ENCODE measurements at regions not wholly inside any gene's neighbourhood (a gene's known extent, or its start where the extent isn't known, plus 50 kb on each side); places are given as distances from the start of the nearest gene placed in this dataset.
A peak's percentile ranks its signal among the peaks of the same experiment; 100 is the strongest.

- Histone ChIP-seq H4K8ac (ENCODE audit: extremely low read depth, insufficient read depth, low read length) (no peak overlapping the region), H4K5ac (ENCODE audit: insufficient read length, low read depth, low read length) (no peak overlapping the region), H3K79me1 (ENCODE audit: low read depth, low read length) (no peaks in the 10 kb centered on the region), H3K56ac (replicated peaks; ENCODE audit: insufficient read length, low read depth, low read length) (no peak overlapping the region), H3K36me3 (ENCODE audit: control insufficient read depth in 2 of 4, insufficient read depth in 4 of 4, low read length in 3 of 4) (no peaks in the 10 kb centered on the region), H3K23me2 (ENCODE audit: low read depth, low read length) (no peaks in the 10 kb centered on the region), H2BK5ac (ENCODE audit: low read depth, low read length) (no peak overlapping the region), H3K27me3 (replicated peaks in 1 of 4; ENCODE audit: control insufficient read depth in 3 of 4, extremely low read depth in 1 of 4, insufficient read depth in 3 of 4, low read length in 3 of 4) (no peaks in the 10 kb centered on the region), H3K4ac (replicated peaks; ENCODE audit: insufficient read length, low read depth, low read length) (no peak overlapping the region), H2BK15ac (ENCODE audit: low read length) (no peak overlapping the region), H3K27ac (ENCODE audit: low read depth, low read length) (no peak overlapping the region), H2BK120ac (replicated peaks; ENCODE audit: low read depth, low read length) (no peak overlapping the region), H2BK20ac (ENCODE audit: low read length) (no peak overlapping the region), H2AK5ac (ENCODE audit: low read depth, low read length) (no peak overlapping the region), H3K14ac (ENCODE audit: insufficient read length) (no peak overlapping the region), H2AFZ (ENCODE audit: low read length) (0 out of 2 replicates have a peak overlapping the region, but pooled peaks have one; percentile 70), H3K9me3 (ENCODE audit: insufficient read depth in 2 of 2, low read depth in 1 of 2, low read length in 1 of 2) (no peaks in the 10 kb centered on the region), H3K4me2 (ENCODE audit: insufficient read depth in 1 of 2, low read depth in 2 of 2, low read length in 2 of 2) (no peak overlapping the region), H3K4me3 (ENCODE audit: extremely low read depth in 1 of 4, insufficient read depth in 2 of 4, low read depth in 3 of 4, low read length in 4 of 4) (no peak overlapping the region), H3K9ac (replicated peaks in 1 of 4; ENCODE audit: extremely low read depth in 1 of 4, low read depth in 3 of 4, low read length in 3 of 4) (no peak overlapping the region), H3K18ac (ENCODE audit: extremely low read depth, low read length) (no peak overlapping the region), H4K20me1 (replicated peaks in 1 of 2; ENCODE audit: control insufficient read depth in 1 of 2, insufficient read depth in 2 of 2, low read length in 2 of 2) (no peaks in the 10 kb centered on the region), H3K79me2 (ENCODE audit: control insufficient read depth in 1 of 2, insufficient read depth in 2 of 2, low read length in 2 of 2) (no peaks in the 10 kb centered on the region), H2BK12ac (ENCODE audit: low read depth, low read length) (no peak overlapping the region), H4K91ac (replicated peaks; ENCODE audit: insufficient read length, low read length) (no peak overlapping the region), H3K4me1 (replicated peaks in 1 of 4; ENCODE audit: control insufficient read depth in 3 of 4, insufficient read depth in 4 of 4, low read length in 3 of 4) (peaks cover 0 to 5% (median 0%) of the 10 kb centered on the region in 4 experiments; a peak in 1 of 7 replicates), H3K23ac (ENCODE audit: insufficient read length) (no peak overlapping the region)
- POLR2A ChIA-PET (ENCODE audit: partially characterized antibody), result no interaction called here
- no peak for FAIRE-seq
- DNase-seq (ENCODE audit: low read depth in 1 of 2, low spot score in 2 of 2), result no peak
- 48% methylated on average over 3 of the region's 3 CpGs; no CpG with 5 or more reads in 1 of the 2 experiments for WGBS, 2 experiments (ENCODE audit: extremely low coverage in 1 of 2, insufficient coverage in 1 of 2, insufficient read length in 1 of 2, insufficient replicate concordance in 2 of 2, low coverage in 1 of 2, low lambda C conversion rate in 2 of 2, missing lambda C conversion rate in 1 of 2)
- CTCF ChIA-PET (ENCODE audit: partially characterized antibody), result no interaction called here
- TF ChIP-seq POLR2AphosphoS5 (IDR thresholded peaks at IDR 0.05; ENCODE audit: low read depth, low read length) (no peak), MAFK (IDR thresholded peaks at IDR 0.05; ENCODE audit: low read depth, low read length) (no peak), HDAC2 (IDR thresholded peaks at IDR 0.05; ENCODE audit: borderline replicate concordance in 1 of 2, low read depth in 2 of 2, low read length in 2 of 2) (no peak), BRCA1 (IDR thresholded peaks at IDR 0.05; ENCODE audit: low read depth, low read length) (no peak), CTCF (IDR thresholded peaks at IDR 0.05; ENCODE audit: control extremely low read depth in 1 of 3, insufficient read depth in 1 of 3, low read depth in 1 of 3, low read length in 3 of 3) (no peak), TCF12 (IDR thresholded peaks at IDR 0.05; ENCODE audit: low read depth, low read length) (no peak), RFX5 (IDR thresholded peaks at IDR 0.05; ENCODE audit: borderline replicate concordance, low read depth, low read length) (no peak), BACH1 (IDR thresholded peaks at IDR 0.05; ENCODE audit: low read length) (no peak), CHD2 (IDR thresholded peaks at IDR 0.05; ENCODE audit: low read length) (no peak), SP2 (IDR thresholded peaks at IDR 0.05; ENCODE audit: low read length) (no peak), CREB1 (IDR thresholded peaks at IDR 0.05) (no peak), MAX (IDR thresholded peaks at IDR 0.05) (no peak), EZH2 (IDR thresholded peaks at IDR 0.05; ENCODE audit: low read depth, low read length, severe bottlenecking) (no peak)
Observed at GRCh38 chrX:98067611-98068010, 1183.9 kb downstream of the RPA4 start.
